ENCODE measurements at regions not wholly inside any gene's neighbourhood (a gene's known extent, or its start where the extent isn't known, plus 50 kb on each side); places are given as distances from the start of the nearest gene placed in this dataset.

- DNase-seq = peak in 1 of 3 donors; percentile 1
Measured at GRCh38 chr13:72246396-72246795, 379.4 kb upstream of the DACH1 start.

- no peak for DNase-seq
Measured at GRCh38 chr13:72244788-72245187, 377.8 kb upstream of the DACH1 start.

- no peak for DNase-seq
Measured at GRCh38 chr13:72230131-72230530, 363.1 kb upstream of the DACH1 start.

- no peak for DNase-seq
Measured at GRCh38 chr13:72229067-72229466, 362.1 kb upstream of the DACH1 start.

GRCh38 chr13:72221276-72221962, 354.4 kb upstream of the DACH1 start:
- DNase-seq = no peak

- no peak for DNase-seq
Measured at GRCh38 chr13:72218966-72219365, 352.0 kb upstream of the DACH1 start.

GRCh38 chr13:72217142-72217541, 350.1 kb upstream of the DACH1 start:
- no peak for DNase-seq

GRCh38 chr13:72208112-72208645, 341.2 kb upstream of the DACH1 start:
- DNase-seq = no peak

GRCh38 chr13:72205773-72206172, 338.8 kb upstream of the DACH1 start:
- DNase-seq = no peak

- DNase-seq = no peak
Measured at GRCh38 chr13:72204291-72204690, 337.3 kb upstream of the DACH1 start.

- no peak for DNase-seq
Measured at GRCh38 chr13:72201726-72202125, 334.7 kb upstream of the DACH1 start.

- DNase-seq = no peak
Measured at GRCh38 chr13:72199640-72200039, 332.6 kb upstream of the DACH1 start.

- DNase-seq = no peak
Measured at GRCh38 chr13:72198967-72199560, 332.1 kb upstream of the DACH1 start.

GRCh38 chr13:72198042-72198441, 331.0 kb upstream of the DACH1 start:
- DNase-seq = no peak

- DNase-seq = no peak
Measured at GRCh38 chr13:72195044-72195704, 328.2 kb upstream of the DACH1 start.

- DNase-seq = peak in 2 of 3 donors; percentile 14 to 31
Measured at GRCh38 chr13:72194523-72194922, 327.5 kb upstream of the DACH1 start.

- no peak for DNase-seq
Measured at GRCh38 chr13:72186730-72187422, 319.9 kb upstream of the DACH1 start.

GRCh38 chr13:72185776-72186175, 318.8 kb upstream of the DACH1 start:
- no peak for DNase-seq

- no peak for DNase-seq
Measured at GRCh38 chr13:72181661-72182060, 314.7 kb upstream of the DACH1 start.

GRCh38 chr13:72180253-72180952, 313.4 kb upstream of the DACH1 start:
- peak in 1 of 3 donors; percentile 10 for DNase-seq

- DNase-seq = no peak
Measured at GRCh38 chr13:72174549-72174948, 307.5 kb upstream of the DACH1 start.

GRCh38 chr13:72170571-72170970, 303.6 kb upstream of the DACH1 start:
- no peak for DNase-seq
